CD4-positive, alpha-beta T cell (primary cell): ENCODE measurements at regions not wholly inside any gene's neighbourhood (a gene's known extent, or its start where the extent isn't known, plus 50 kb on each side); places are given as distances from the start of the nearest gene placed in this dataset.

Source experiments
- ATAC-seq: fragments of 200-7000 bp; cut with Tn5 transposase; one replicate; pipeline ENCODE4 v1.10.0; 2022; ENCODE audit warnings: mild to moderate bottlenecking; ENCODE audit not compliant: poor library complexity
- CTCF ChIA-PET: fragments of 350-600 bp; sonication (Branson Sonifier 250); formaldehyde crosslinking; loops from one replicate; lab custom pipeline; 2021; ENCODE audit warnings: antibody characterized with exemption, inconsistent platforms; lab: Charles Lee
- POLR2A ChIA-PET: fragments of 350-600 bp; sonication (Branson Sonifier 250); formaldehyde crosslinking; loops from one replicate; lab custom pipeline; 2021; ENCODE audit warnings: antibody characterized with exemption, inconsistent platforms; lab: Charles Lee
- DNase-seq, 14 experiments: peaks; one replicate each; pipeline ENCODE4 v3.0.0-alpha.2; 2013 to 2020; ENCODE audit warnings: mixed read lengths in 2 of 14
- H3K27ac ChIP-seq, 2 donors: one replicate each; pipeline versions ENCODE4 v1.5.1 to v1.7.0; 2013; ENCODE audit warnings: low read length in 2 of 2, low read depth in 1 of 2, mild to moderate bottlenecking in 1 of 2
- H3K27me3 ChIP-seq, 2 experiments: 1 replicate in 1 of 2; 2 replicates in 1 of 2; pipeline versions ENCODE4 v1.6.1 to v1.7.0; 2013; ENCODE audit warnings: low read length in 2 of 2, control low read depth in 1 of 2, mild to moderate bottlenecking in 1 of 2, moderate library complexity in 1 of 2; ENCODE audit not compliant: insufficient read depth in 2 of 2, control insufficient read depth in 1 of 2
- H3K36me3 ChIP-seq: one replicate; pipeline ENCODE4 v1.6.1; 2013; ENCODE audit warnings: low read length, control low read depth; ENCODE audit not compliant: insufficient read depth
- H3K4me1 ChIP-seq: one replicate; pipeline ENCODE4 v1.6.1; 2013; ENCODE audit warnings: low read length, control low read depth; ENCODE audit not compliant: insufficient read depth
- H3K4me3 ChIP-seq: one replicate; pipeline ENCODE4 v1.5.1; 2013; ENCODE audit warnings: mild to moderate bottlenecking, low read length, moderate library complexity
- H3K9me3 ChIP-seq, 2 experiments: 1 replicate in 1 of 2; 2 replicates in 1 of 2; pipeline versions ENCODE4 v1.6.1 to v1.7.0; 2013; ENCODE audit warnings: low read length in 2 of 2, mild to moderate bottlenecking in 2 of 2, control low read depth in 1 of 2, moderate library complexity in 1 of 2; ENCODE audit not compliant: control insufficient read depth in 1 of 2, insufficient read depth in 1 of 2
- H3K27ac Mint-ChIP-seq: one replicate; pipeline ENCODE4 v1.8.0; 2020; ENCODE audit warnings: mixed read lengths
- H3K27me3 Mint-ChIP-seq: one replicate; pipeline ENCODE4 v1.8.0; 2021; ENCODE audit warnings: mixed read lengths
- H3K36me3 Mint-ChIP-seq: one replicate; pipeline ENCODE4 v1.8.0; 2021; ENCODE audit warnings: low read depth, mixed read lengths
- H3K4me1 Mint-ChIP-seq: one replicate; pipeline ENCODE4 v1.8.0; 2021; ENCODE audit warnings: low read depth, mixed read lengths
- H3K4me3 Mint-ChIP-seq: one replicate; pipeline ENCODE4 v1.8.0; 2020; ENCODE audit warnings: mild to moderate bottlenecking, mixed read lengths
- H3K9me3 Mint-ChIP-seq: one replicate; pipeline ENCODE4 v1.8.0; 2020; ENCODE audit warnings: mixed read lengths
- CTCF ChIP-seq: fragments of 200-600 bp; IDR thresholded peaks from one replicate; pipeline ENCODE4 v1.8.0; 2022; ENCODE audit warnings: antibody characterized with exemption, mild to moderate bottlenecking
- intact Hi-C, 2 experiments: fragments of 100-400 bp; cut with DNase I in 1 of 2; cut with micrococcal nuclease in 1 of 2; formaldehyde crosslinking; loops; one replicate each; pipeline versions ENCODE4 v1.15.1 to v1.9.0; 2023 to 2025; cut with DNase I, micrococcal nuclease

- CTCF ChIA-PET, result no interaction called here
- POLR2A ChIA-PET, result no interaction called here
- DNase-seq (no peak), ATAC-seq (no peak)
- no peak overlapping the region for H3K27ac Mint-ChIP-seq
- no peaks in the 10 kb centered on the region for H3K4me1 Mint-ChIP-seq
- no peaks in the 10 kb centered on the region for H3K4me1 ChIP-seq
- H3K36me3 Mint-ChIP-seq, result no peaks in the 10 kb centered on the region
- no peak overlapping the region for H3K4me3 ChIP-seq
- H3K36me3 ChIP-seq, result no peaks in the 10 kb centered on the region
- peaks cover 19 to 34% of the 10 kb centered on the region in 2 experiments for H3K9me3 ChIP-seq
- no peak for TF ChIP-seq CTCF
- H3K9me3 Mint-ChIP-seq, result no peaks in the 10 kb centered on the region
- intact Hi-C loops, result no loop called here
- H3K27ac ChIP-seq, result no peak overlapping the region
- peaks cover 4% of the 10 kb centered on the region for H3K27me3 Mint-ChIP-seq
- no peaks in the 10 kb centered on the region for H3K27me3 ChIP-seq
- no peak overlapping the region for H3K4me3 Mint-ChIP-seq
These were observed 113.0 kb upstream of the MSX1 start for GRCh38 chr4:4746444-4746843.

GRCh38 chr4:4740071-4740470 is 119.4 kb upstream of the MSX1 start:
- Mint-ChIP-seq H3K4me1 (no peaks in the 10 kb centered on the region), H3K27me3 (no peaks in the 10 kb centered on the region), H3K27ac (no peak overlapping the region), H3K9me3 (no peaks in the 10 kb centered on the region), H3K4me3 (no peak overlapping the region), H3K36me3 (no peaks in the 10 kb centered on the region)
- no peak overlapping the region for H3K4me3 ChIP-seq
- ChIA-PET CTCF (no interaction called here), POLR2A (no interaction called here)
- no peaks in the 10 kb centered on the region for H3K36me3 ChIP-seq
- DNase-seq (no peak), ATAC-seq (no peak)
- no peak for TF ChIP-seq CTCF
- peaks cover 8 to 19% of the 10 kb centered on the region in 2 experiments for H3K9me3 ChIP-seq
- intact Hi-C loops, result no loop called here
- H3K4me1 ChIP-seq, result no peaks in the 10 kb centered on the region
- no peak overlapping the region for H3K27ac ChIP-seq
- no peaks in the 10 kb centered on the region for H3K27me3 ChIP-seq

- Histone ChIP-seq H3K36me3 (no peaks in the 10 kb centered on the region), H3K27me3 (no peaks in the 10 kb centered on the region), H3K27ac (no peak overlapping the region), H3K9me3 (peaks cover 0 to 5% of the 10 kb centered on the region in 2 experiments), H3K4me1 (no peaks in the 10 kb centered on the region), H3K4me3 (no peak overlapping the region)
- H3K9me3 Mint-ChIP-seq, result peaks cover 9% of the 10 kb centered on the region
- no peak overlapping the region for H3K4me3 Mint-ChIP-seq
- peaks cover 4% of the 10 kb centered on the region for H3K36me3 Mint-ChIP-seq
- no peaks in the 10 kb centered on the region for H3K4me1 Mint-ChIP-seq
- DNase-seq (no peak), ATAC-seq (no peak)
- no peak overlapping the region for H3K27ac Mint-ChIP-seq
- TF ChIP-seq CTCF, result no peak
- ChIA-PET POLR2A (no interaction called here), CTCF (no interaction called here)
- no peaks in the 10 kb centered on the region for H3K27me3 Mint-ChIP-seq
- intact Hi-C loops, result no loop called here
These were observed 123.6 kb upstream of the MSX1 start for GRCh38 chr4:4735870-4736269.
